BE2C (cell line): ENCODE measurements at regions not wholly inside any gene's neighbourhood (a gene's known extent, or its start where the extent isn't known, plus 50 kb on each side); places are given as distances from the start of the nearest gene placed in this dataset.

Experiments used
- DNase-seq: peaks from one replicate; pipeline ENCODE4 v3.0.0-alpha.2; 2020
- H3K27me3 ChIP-seq: fragments of 250-450 bp; sonication (Bioruptor Pico); 2 replicates; pipeline ENCODE4 v1.5.1; 2020; ENCODE audit warnings: mild to moderate bottlenecking
- H3K36me3 ChIP-seq: fragments of 250-450 bp; sonication (Bioruptor Pico); 2 replicates; pipeline ENCODE4 v1.5.1; 2020; ENCODE audit warnings: mild to moderate bottlenecking
- H3K4me1 ChIP-seq: fragments of 250-450 bp; sonication (Bioruptor Pico); 2 replicates; pipeline ENCODE4 v1.5.1; 2020
- H3K4me3 ChIP-seq: 2 replicates; pipeline ENCODE4 v1.5.1; 2011; ENCODE audit warnings: low read depth, low read length
- H3K9me3 ChIP-seq: fragments of 250-450 bp; sonication (Bioruptor Pico); 2 replicates; pipeline ENCODE4 v1.5.1; 2020
- TF ChIP-seq, protein P1 (sequence below): IDR thresholded peaks from 2 replicates; pipeline ENCODE4 v1.5.1; 2012; ENCODE audit warnings: mild to moderate bottlenecking, low read depth, low read length

DNA sequence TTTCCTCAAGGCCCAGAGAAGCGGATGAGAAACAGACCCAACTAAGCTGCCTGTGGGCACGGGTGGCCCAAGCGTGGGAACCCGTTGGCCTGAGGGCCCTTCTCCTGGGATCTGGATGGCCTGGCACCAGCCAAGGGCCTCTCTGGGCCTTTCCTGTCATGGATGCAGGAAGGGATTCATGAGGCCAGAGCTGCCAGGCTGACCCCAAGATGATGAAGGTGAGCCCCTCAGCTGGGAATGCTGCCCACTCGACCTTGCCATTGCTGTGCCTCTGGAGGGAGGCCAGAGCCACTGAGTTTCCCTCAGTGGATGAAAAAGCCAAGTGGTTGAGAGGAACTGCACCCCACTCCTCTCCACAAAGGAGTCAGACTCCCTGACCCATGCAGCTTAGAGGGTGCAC lies 171.2 kb downstream of the VEGFA start:
- TF ChIP-seq, protein P1, sequence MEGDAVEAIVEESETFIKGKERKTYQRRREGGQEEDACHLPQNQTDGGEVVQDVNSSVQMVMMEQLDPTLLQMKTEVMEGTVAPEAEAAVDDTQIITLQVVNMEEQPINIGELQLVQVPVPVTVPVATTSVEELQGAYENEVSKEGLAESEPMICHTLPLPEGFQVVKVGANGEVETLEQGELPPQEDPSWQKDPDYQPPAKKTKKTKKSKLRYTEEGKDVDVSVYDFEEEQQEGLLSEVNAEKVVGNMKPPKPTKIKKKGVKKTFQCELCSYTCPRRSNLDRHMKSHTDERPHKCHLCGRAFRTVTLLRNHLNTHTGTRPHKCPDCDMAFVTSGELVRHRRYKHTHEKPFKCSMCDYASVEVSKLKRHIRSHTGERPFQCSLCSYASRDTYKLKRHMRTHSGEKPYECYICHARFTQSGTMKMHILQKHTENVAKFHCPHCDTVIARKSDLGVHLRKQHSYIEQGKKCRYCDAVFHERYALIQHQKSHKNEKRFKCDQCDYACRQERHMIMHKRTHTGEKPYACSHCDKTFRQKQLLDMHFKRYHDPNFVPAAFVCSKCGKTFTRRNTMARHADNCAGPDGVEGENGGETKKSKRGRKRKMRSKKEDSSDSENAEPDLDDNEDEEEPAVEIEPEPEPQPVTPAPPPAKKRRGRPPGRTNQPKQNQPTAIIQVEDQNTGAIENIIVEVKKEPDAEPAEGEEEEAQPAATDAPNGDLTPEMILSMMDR: no peak
- no peaks in the 10 kb centered on the region for H3K9me3 ChIP-seq

DNA sequence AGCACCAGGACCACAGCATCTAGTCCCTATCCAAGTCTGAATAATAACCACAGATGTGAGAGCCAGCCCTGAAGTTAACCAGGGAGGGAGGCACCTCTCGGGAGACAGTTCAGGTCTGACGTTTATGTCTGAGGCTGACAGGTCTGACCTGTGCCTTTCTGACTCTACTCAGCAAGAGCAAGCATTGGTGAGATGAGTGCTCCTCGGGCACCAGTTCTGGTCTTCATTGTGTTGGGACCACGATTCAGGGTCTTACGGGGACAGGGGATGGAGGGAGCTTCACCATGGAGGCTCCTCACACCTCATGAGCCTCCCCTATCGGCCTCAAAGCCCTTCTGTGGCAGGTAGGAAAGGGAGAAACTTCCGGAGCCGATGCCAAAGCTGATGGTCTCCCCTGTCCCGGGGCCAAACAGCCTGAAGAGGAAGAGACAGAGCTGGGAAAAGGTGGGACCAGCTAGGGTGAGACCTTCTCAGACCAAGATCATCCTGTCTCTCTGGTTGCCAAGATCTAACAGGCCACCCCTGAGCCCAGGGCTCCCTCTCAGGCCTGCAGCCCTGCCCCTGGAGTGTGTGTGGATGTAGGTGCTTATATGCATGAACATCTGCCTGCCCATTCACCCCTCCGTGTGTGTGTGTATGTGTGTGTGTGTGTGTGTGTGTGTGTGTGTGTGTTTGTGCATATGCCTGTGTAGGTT lies 170.5 kb downstream of the VEGFA start:
- TF ChIP-seq, protein P1: no peak
- DNase-seq: no peak
- Histone ChIP-seq H3K4me3 (no peak overlapping the region), H3K9me3 (no peaks in the 10 kb centered on the region), H3K36me3 (no peaks in the 10 kb centered on the region), H3K4me1 (peaks cover 72% of the 10 kb centered on the region), H3K27me3 (no peaks in the 10 kb centered on the region)

More for the DNA sequence above, 171.2 kb downstream of the VEGFA start:
- Histone ChIP-seq H3K4me3 (no peak overlapping the region), H3K27me3 (no peaks in the 10 kb centered on the region), H3K4me1 (peaks cover 67% of the 10 kb centered on the region), H3K36me3 (no peaks in the 10 kb centered on the region)
- DNase-seq: no peak

DNA sequence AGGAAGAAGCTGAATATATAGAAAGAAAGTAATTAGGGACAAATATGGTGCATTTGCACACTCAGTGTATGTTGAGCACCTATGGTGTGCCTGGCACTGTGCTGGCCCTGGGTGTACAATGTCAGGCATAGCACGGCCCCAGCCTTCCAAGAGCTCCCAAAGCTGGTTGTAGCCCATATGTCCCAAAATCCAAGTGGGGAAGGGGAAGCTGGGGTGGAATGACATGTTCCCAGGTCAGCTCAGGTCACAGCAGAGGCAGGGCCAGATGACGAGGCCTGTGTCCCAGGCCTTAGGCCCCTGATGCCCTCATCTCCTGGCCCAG lies 170.0 kb downstream of the VEGFA start:
- H3K36me3 ChIP-seq: no peaks in the 10 kb centered on the region
- no peaks in the 10 kb centered on the region for H3K9me3 ChIP-seq
- no peaks in the 10 kb centered on the region for H3K27me3 ChIP-seq
- no peak overlapping the region for H3K4me3 ChIP-seq
- TF ChIP-seq, protein P1: no peak
- DNase-seq: no peak
- H3K4me1 ChIP-seq: peaks cover 72% of the 10 kb centered on the region

DNA sequence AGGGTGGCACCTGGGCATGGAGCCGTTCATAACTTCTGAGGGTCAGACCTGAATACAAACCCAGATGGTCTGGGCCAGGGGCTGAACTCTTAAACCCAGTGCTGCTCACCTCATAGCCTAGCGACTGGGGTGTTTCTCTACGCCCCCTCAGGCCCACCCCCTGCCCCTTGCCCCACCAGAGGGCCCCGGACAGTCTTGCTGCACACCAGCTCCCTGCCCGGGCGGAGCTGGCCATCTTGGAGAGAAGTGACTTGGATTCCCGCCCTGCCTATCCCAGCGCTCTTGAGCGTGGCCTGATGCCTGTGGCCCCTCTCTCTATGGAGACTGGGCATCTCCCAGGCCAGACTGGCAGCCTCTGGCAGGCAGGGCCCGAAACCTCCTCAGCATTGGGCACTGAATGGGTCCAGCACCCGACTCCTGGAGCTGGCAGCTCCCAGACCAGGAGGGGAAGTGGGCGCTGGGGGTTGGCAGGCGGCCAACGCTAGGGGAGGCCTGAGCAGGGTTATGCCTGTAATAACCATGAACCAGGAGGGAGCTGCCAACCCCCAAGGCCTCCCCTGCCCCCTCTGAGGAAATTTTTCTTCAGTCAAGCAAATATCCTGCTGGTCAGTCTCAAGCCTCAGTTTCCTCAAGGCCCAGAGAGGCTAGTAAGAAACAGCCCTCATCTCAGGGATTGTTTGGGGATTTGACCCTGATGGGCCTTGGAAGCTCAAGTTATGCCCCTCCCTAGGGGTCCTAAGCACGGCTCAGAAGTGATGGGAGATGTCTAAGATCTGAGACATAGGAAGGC lies 169.5 kb downstream of the VEGFA start:
- no peaks in the 10 kb centered on the region for H3K27me3 ChIP-seq
- TF ChIP-seq, protein P1: no peak
- no peaks in the 10 kb centered on the region for H3K9me3 ChIP-seq
- no peaks in the 10 kb centered on the region for H3K36me3 ChIP-seq
- DNase-seq: no peak
- no peak overlapping the region for H3K4me3 ChIP-seq
- H3K4me1 ChIP-seq: peaks cover 72% of the 10 kb centered on the region

DNA sequence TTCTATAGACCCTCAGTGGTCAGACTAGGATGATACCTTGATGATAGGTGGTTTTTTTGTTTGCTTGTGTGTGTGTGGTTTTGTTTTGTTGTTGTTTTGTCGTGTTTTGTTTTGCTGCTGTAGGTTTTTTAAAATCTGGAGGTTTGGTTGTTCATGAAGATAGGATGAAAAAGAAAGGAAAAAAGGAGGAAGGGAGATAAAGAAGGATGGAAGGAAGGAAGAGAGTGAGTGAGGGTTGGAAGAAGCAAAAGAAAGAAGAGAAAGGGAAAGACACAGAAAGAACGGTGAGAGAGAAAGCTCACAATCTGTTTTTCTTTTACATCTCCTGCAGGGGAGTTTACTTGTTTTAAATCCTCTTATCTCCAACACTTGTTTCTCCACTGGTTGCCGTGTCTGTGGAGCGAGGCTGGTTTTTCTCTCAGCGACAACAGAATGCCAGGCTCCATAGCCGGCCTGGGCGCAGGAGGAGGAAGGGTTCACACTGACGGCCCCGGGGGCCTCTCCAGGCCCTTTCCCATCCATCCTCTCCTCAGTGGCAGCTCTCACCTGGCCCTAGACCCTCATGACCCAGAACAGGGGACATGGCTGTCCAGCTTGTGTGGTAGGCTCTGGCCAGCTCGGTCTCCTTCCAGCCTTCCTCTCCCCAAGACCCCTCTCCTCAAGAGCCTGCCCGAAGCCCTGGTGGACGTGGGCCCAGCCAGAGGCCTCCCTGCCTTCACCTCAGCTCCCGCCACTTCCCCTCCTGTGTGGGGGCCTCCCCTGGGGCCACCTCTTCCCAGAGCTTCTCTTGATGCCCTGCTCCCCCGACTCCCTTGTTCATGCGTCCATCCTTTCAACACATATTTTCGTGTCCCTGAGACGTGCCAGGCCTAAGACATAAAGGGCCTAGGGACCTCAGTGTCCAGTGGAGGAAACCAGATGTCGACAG lies 168.4 kb downstream of the VEGFA start:
- H3K4me3 ChIP-seq: no peak overlapping the region
- H3K4me1 ChIP-seq: peaks cover 69% of the 10 kb centered on the region
- H3K36me3 ChIP-seq: no peaks in the 10 kb centered on the region
- TF ChIP-seq, protein P1: no peak
- H3K27me3 ChIP-seq: no peaks in the 10 kb centered on the region
- no peaks in the 10 kb centered on the region for H3K9me3 ChIP-seq
- no peak for DNase-seq
